Heart right ventricle (tissue), 16 donors: ENCODE measurements at regions not wholly inside any gene's neighbourhood (a gene's known extent, or its start where the extent isn't known, plus 50 kb on each side); places are given as distances from the start of the nearest gene placed in this dataset.
A peak's percentile ranks its signal among the peaks of the same experiment; 100 is the strongest.

Experiments
- ATAC-seq, 8 donors: fragments of 200-7000 bp; cut with Tn5 transposase; one replicate each; pipeline ENCODE4 v1.9.1; 2020; ENCODE audit warnings: mild to moderate bottlenecking in 8 of 8, moderate library complexity in 8 of 8, moderate number of reproducible peaks in 1 of 8
- DNase-seq, 2 donors: peaks; one replicate each; pipeline ENCODE4 v3.0.0-alpha.2; 2020
- H3K27ac ChIP-seq, 10 donors: fragments of 200-600 bp; sonication (generic) in 2 of 10; one replicate each; pipeline versions ENCODE4 v1.5.0 to v1.8.0; 2020 to 2022; ENCODE audit warnings: mild to moderate bottlenecking in 3 of 10
- H3K27me3 ChIP-seq, 7 donors: fragments of 200-600 bp; one replicate each; pipeline ENCODE4 v1.8.0; 2021 to 2022; ENCODE audit warnings: mild to moderate bottlenecking in 2 of 7
- H3K36me3 ChIP-seq, 9 donors: fragments of 200-600 bp; sonication (generic) in 1 of 9; one replicate each; pipeline versions ENCODE4 v1.5.0 to v1.8.0; 2020 to 2022; ENCODE audit warnings: mild to moderate bottlenecking in 2 of 9
- H3K4me1 ChIP-seq, 9 donors: fragments of 200-600 bp; sonication (generic) in 1 of 9; one replicate each; pipeline versions ENCODE4 v1.5.0 to v1.8.0; 2020 to 2022; ENCODE audit warnings: mild to moderate bottlenecking in 4 of 9
- H3K4me3 ChIP-seq, 10 donors: fragments of 200-600 bp; sonication (generic) in 2 of 10; one replicate each; pipeline versions ENCODE4 v1.5.0 to v1.8.0; 2020 to 2022; ENCODE audit warnings: mild to moderate bottlenecking in 7 of 10, moderate library complexity in 2 of 10
- H3K9me3 ChIP-seq, 11 donors: fragments of 200-600 bp in 10 of 11; sonication (generic) in 2 of 11; one replicate each; pipeline versions ENCODE4 v1.5.0 to v1.8.0; 2013 to 2022; ENCODE audit warnings: mild to moderate bottlenecking in 2 of 11, control low read depth in 1 of 11, moderate library complexity in 1 of 11
- WGBS, 2 donors: extraction: QIAGEN DNeasy Blood & Tissue Kit; methylation state at CpG; one replicate each; pipeline ENCODE4 v1.1.7; 2013; ENCODE audit warnings: inconsistent platforms in 1 of 2; 5-methylcytosine and 5-hydroxymethylcytosine counted together
- intact Hi-C, 10 donors: fragments of 100-400 bp; cut with DNase I; formaldehyde crosslinking; loops; one replicate each; pipeline versions ENCODE4 v1.11.1 to v1.14.2; 2022
- TF ChIP-seq, protein P1 (sequence below), 9 donors: fragments of 200-600 bp; sonication (generic) in 2 of 9; IDR thresholded peaks; one replicate each; pipeline versions ENCODE4 v1.5.0 to v1.8.0; 2021 to 2022; ENCODE audit warnings: antibody characterized with exemption in 9 of 9, mild to moderate bottlenecking in 5 of 9, moderate library complexity in 1 of 9
- donor health status: Arrhythmogenic right ventricular cardiomyopathy.
- donor health status: ischemic (EF 13 %, LVEDD 7.1; RV severe dilation, severe dysfunction).
- donor health status: healthy with polysubstance abuse.
- donor health status: DM: no; HTN: yes; CAD: no.
- donor health status: DM: no; HTN: no; CAD: no.
- donor health status: ischemic (EF 25% LVEDD 6.9; RV normal size, moderate dysfunction).
- donor health status: ischemic (EF 25% LVEDD 5.7; RV mildly dilated, moderate dysfunction).
- donor health status: healthy.
- donor health status: DM: yes; HTN: yes; CAD: no.
- donor health status: Ischemic cardiomyopathy.
- donor health status: ischemic (EF 35%, LVEDD 5.7; RV mildly dilated, moderate dysfunction).
- donor health status: nonischemic (EF 11% LVEDD 7.7; RV severe dilation, severe dysfunction).
- donor health status: DM: yes; HTN: yes; CAD: no.
- donor health status: PGD.
- donor health status: ischemic (EF 29% LVEDD 5.4; RV normal size, mild dysfunction).
- donor health status: nonischemic (EF 23%, LVEDD 6.1; RV moderate dilation, normal function).

DNA sequence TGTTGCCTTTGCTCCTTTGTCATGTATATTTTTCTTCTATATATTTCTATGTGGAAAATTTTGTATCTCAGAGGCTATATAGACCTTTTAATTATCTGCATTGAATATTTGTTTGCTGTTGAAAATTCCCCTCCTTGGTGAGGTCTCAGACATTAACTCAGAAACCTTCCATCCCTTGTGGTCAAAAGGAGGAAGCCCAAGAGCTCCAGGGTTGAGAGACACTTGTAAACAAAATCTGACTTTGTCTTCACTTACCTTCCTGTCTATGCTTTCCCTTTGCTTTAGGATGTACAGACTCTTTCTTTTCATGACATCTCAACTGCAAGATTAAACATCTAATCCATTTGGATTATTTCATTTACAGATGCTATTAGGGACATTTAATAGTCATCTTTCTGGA lies 157.5 kb downstream of the PCDH20 start:
- Histone ChIP-seq H3K27ac (no peak overlapping the region), H3K4me3 (no peak overlapping the region), H3K4me1 (no peaks in the 10 kb centered on the region), H3K9me3 (peaks cover 0 to 3% (median 0%) of the 10 kb centered on the region in 11 donors), H3K27me3 (no peaks in the 10 kb centered on the region), H3K36me3 (no peaks in the 10 kb centered on the region)
- DNase-seq = no peak
- no peak for ATAC-seq
- intact Hi-C loops = loop anchor here in 2 of 10 donors (10.0 kb wide), 2 partner anchors 403 to 603 kb away; no protein-coding TSS in a partner anchor
- TF ChIP-seq, protein P1, sequence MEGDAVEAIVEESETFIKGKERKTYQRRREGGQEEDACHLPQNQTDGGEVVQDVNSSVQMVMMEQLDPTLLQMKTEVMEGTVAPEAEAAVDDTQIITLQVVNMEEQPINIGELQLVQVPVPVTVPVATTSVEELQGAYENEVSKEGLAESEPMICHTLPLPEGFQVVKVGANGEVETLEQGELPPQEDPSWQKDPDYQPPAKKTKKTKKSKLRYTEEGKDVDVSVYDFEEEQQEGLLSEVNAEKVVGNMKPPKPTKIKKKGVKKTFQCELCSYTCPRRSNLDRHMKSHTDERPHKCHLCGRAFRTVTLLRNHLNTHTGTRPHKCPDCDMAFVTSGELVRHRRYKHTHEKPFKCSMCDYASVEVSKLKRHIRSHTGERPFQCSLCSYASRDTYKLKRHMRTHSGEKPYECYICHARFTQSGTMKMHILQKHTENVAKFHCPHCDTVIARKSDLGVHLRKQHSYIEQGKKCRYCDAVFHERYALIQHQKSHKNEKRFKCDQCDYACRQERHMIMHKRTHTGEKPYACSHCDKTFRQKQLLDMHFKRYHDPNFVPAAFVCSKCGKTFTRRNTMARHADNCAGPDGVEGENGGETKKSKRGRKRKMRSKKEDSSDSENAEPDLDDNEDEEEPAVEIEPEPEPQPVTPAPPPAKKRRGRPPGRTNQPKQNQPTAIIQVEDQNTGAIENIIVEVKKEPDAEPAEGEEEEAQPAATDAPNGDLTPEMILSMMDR (IDR thresholded peaks at IDR 0.05) = no peak

DNA sequence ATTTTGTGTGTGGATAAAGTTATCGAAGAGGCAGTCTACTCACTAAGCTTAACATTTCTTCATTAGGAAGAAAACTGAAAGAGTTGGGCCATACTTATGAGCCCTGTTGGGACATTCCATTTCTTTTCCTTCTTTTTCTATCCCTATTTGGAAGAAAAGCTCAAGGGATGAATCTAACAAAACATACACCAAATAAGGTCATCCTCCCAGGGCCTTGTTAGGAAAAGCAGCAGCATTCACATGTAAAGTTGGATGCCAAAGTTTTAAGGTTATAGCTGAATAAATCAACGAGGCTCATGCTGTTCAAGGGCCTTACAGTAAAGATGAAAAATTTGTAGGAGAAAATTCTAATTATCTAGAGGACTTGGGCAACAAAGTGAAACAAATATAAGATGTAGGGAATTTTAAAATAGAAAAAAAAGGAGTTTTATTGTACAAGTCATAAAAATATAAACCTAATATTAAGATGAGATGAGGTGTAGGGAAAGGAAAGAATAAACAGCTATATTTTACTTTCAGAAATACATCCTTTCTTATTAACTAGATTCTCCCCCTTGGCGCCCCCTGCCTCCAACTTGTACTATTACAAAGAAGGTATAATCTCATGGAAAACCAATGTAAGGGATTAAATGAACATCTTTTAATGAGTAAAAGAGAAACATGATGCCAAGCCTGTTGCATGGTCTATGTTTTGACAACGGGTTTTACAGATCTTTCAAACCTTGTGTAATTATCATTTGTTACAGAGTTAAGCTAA lies 160.4 kb downstream of the PCDH20 start:
- Histone ChIP-seq H3K27ac (no peak overlapping the region), H3K36me3 (no peaks in the 10 kb centered on the region), H3K4me1 (no peaks in the 10 kb centered on the region), H3K27me3 (no peaks in the 10 kb centered on the region), H3K9me3 (peaks cover 0 to 3% (median 0%) of the 10 kb centered on the region in 11 donors), H3K4me3 (no peak overlapping the region)
- ATAC-seq (no peak), DNase-seq (no peak)
- WGBS, 2 donors = 60 to 63% methylated on average over 4 of the region's 4 CpGs
- TF ChIP-seq, protein P1 (IDR thresholded peaks at IDR 0.05) = peak in 3 of 9 donors; percentile 4 to 14 (median 9)
- intact Hi-C loops = loop anchor here in 2 of 10 donors (10.0 kb wide), 2 partner anchors 400 to 600 kb away; no protein-coding TSS in a partner anchor

DNA sequence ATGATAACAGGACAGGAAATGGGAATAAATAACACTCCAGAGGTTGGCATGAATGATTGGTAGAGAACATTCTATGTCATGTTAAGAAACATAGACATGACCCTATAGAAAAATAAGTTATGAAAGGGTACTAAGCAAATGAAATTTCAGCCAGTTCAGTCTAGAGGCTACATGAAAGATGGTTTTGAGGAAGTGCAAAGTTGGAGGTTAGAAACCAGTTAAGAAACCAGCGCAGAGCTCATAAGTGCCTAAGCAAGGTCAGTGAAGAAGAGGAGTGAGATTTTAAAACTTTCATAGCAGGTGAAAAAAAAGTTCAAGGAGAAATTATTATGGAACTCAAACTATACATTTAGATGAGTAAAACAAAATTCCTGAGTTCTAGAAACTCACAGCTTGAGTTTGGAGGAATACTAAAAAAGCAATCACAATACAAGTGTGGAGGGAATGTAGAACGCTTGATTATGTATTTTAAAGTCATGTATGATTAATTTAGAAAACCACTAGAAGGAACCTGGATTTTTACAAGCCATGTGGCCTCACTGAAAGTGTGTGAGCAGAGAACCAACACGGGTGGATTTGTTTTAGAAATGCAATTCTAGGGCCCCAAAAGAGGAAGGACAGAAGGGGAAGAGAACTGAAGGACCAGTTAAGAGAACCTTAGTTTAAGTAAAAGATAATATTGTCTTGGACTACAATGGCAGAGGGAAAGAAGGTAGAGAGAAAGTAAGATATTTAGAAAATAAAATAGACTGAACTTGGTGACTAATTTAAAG lies 162.4 kb downstream of the PCDH20 start:
- Histone ChIP-seq H3K36me3 (no peaks in the 10 kb centered on the region), H3K27ac (no peak overlapping the region), H3K9me3 (peaks cover 0 to 3% (median 0%) of the 10 kb centered on the region in 11 donors), H3K4me1 (no peaks in the 10 kb centered on the region), H3K4me3 (no peak overlapping the region), H3K27me3 (no peaks in the 10 kb centered on the region)
- 72 to 79% methylated on average over 3 of the region's 3 CpGs for WGBS, 2 donors
- intact Hi-C loops = loop anchor here in 2 of 10 donors (10.0 kb wide), 2 partner anchors 398 to 598 kb away; no protein-coding TSS in a partner anchor
- DNase-seq (no peak), ATAC-seq (no peak)
- TF ChIP-seq, protein P1 (IDR thresholded peaks at IDR 0.05) = no peak

DNA sequence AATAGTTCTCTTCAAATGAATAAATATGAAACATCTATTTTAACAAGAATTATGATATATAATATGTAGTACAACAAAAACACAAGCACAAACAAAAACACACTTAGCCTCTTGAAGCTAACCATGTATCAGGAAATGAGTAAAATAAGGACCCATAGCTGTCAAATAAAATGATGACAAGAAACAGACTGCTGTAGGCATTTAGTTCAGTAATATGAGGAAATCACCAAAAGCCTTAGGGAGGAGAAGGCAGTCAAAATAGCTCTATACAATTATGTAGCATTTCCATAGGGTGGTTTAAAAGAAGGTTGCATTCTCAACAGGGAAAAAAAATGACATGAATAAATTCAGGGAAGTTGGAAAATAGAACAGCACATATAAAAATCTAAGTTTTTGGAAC lies 163.4 kb downstream of the PCDH20 start:
- ATAC-seq = no peak

More for the DNA sequence above, 163.4 kb downstream of the PCDH20 start:
- intact Hi-C loops = loop anchor here in 2 of 10 donors (10.0 kb wide), 2 partner anchors 397 to 597 kb away; no protein-coding TSS in a partner anchor
- H3K4me3 ChIP-seq = no peak overlapping the region
- TF ChIP-seq, protein P1 (IDR thresholded peaks at IDR 0.05) = no peak
- H3K4me1 ChIP-seq = no peaks in the 10 kb centered on the region
- H3K36me3 ChIP-seq = no peaks in the 10 kb centered on the region
- H3K9me3 ChIP-seq = peaks cover 0 to 3% (median 0%) of the 10 kb centered on the region in 11 donors
- no peaks in the 10 kb centered on the region for H3K27me3 ChIP-seq
- H3K27ac ChIP-seq = no peak overlapping the region
- no peak for DNase-seq
